H1 (cell line): ENCODE measurements at regions not wholly inside any gene's neighbourhood (a gene's known extent, or its start where the extent isn't known, plus 50 kb on each side); places are given as distances from the start of the nearest gene placed in this dataset.

ENCODE experiments used
- CTCF ChIA-PET: fragments of 300-600 bp; sonication (Branson Sonifier 250); formaldehyde crosslinking; loops from one replicate; lab custom pipeline; 2021; ENCODE audit not compliant: partially characterized antibody; lab: Charles Lee
- POLR2A ChIA-PET: fragments of 300-600 bp; sonication (Branson Sonifier 250); formaldehyde crosslinking; loops from one replicate; lab custom pipeline; 2021; ENCODE audit warnings: inconsistent platforms; ENCODE audit not compliant: partially characterized antibody; lab: Charles Lee
- DNase-seq, 2 experiments: peaks; one replicate each; pipeline versions ENCODE4 v3.0.0 to v3.0.0-alpha.2; 2010 to 2022; ENCODE audit warnings: low spot score in 2 of 2, low read depth in 1 of 2, mixed read lengths in 1 of 2
- FAIRE-seq: peaks from 2 replicates; lab custom pipeline; 2011; peaks lifted over from hg19 to GRCh38; lab: Jason Lieb, UNC
- H2AFZ ChIP-seq: 2 replicates; pipeline ENCODE4 v1.8.1; 2012; ENCODE audit warnings: low read length, inconsistent platforms
- H2AK5ac ChIP-seq: 2 replicates; pipeline ENCODE4 v1.6.1; 2013; ENCODE audit warnings: low read depth, low read length
- H2BK120ac ChIP-seq: replicated peaks from 2 replicates; pipeline ENCODE3; 2013; ENCODE audit warnings: low read depth, low read length, inconsistent platforms
- H2BK12ac ChIP-seq: 2 replicates; pipeline ENCODE4 v1.6.1; 2013; ENCODE audit warnings: low read depth, low read length
- H2BK15ac ChIP-seq: 2 replicates; pipeline ENCODE4 v1.6.1; 2013; ENCODE audit warnings: low read length
- H2BK20ac ChIP-seq: 2 replicates; pipeline ENCODE4 v1.6.1; 2013; ENCODE audit warnings: low read length
- H2BK5ac ChIP-seq: 2 replicates; pipeline ENCODE4 v1.6.1; 2013; ENCODE audit warnings: low read depth, low read length
- H3K14ac ChIP-seq: 2 replicates; pipeline ENCODE4 v1.6.1; 2013; ENCODE audit warnings: inconsistent platforms; ENCODE audit not compliant: insufficient read length
- H3K18ac ChIP-seq: 2 replicates; pipeline ENCODE4 v1.6.1; 2013; ENCODE audit warnings: low read length; ENCODE audit errors: extremely low read depth
- H3K23ac ChIP-seq: 2 replicates; pipeline ENCODE4 v1.6.1; 2013; ENCODE audit warnings: inconsistent platforms; ENCODE audit not compliant: insufficient read length
- H3K23me2 ChIP-seq: 2 replicates; pipeline ENCODE4 v1.6.1; 2013; ENCODE audit warnings: low read depth, low read length
- H3K27ac ChIP-seq: 2 replicates; pipeline ENCODE4 v1.6.1; 2011; ENCODE audit warnings: low read depth, low read length, inconsistent platforms
- H3K27me3 ChIP-seq, 4 experiments: replicated peaks in 1 of 4; 1 replicate in 1 of 4; 2 replicates in 3 of 4; pipeline versions ENCODE4 v1.6.1 to v1.8.1; 2011 to 2013; ENCODE audit warnings: low read length in 3 of 4, mild to moderate bottlenecking in 3 of 4, inconsistent platforms in 2 of 4, mixed read lengths in 2 of 4, moderate library complexity in 1 of 4; ENCODE audit not compliant: control insufficient read depth in 3 of 4, insufficient read depth in 3 of 4; ENCODE audit errors: extremely low read depth in 1 of 4
- H3K36me3 ChIP-seq, 4 experiments: 2 replicates each; pipeline versions ENCODE4 v1.6.1 to v1.8.1; 2011 to 2013; ENCODE audit warnings: mild to moderate bottlenecking in 4 of 4, low read length in 3 of 4, moderate library complexity in 2 of 4, control low read depth in 1 of 4, inconsistent platforms in 1 of 4; ENCODE audit not compliant: insufficient read depth in 4 of 4, control insufficient read depth in 2 of 4
- H3K4ac ChIP-seq: replicated peaks from 2 replicates; pipeline ENCODE3; 2013; ENCODE audit warnings: low read length, low read depth, mixed read lengths, inconsistent platforms; ENCODE audit not compliant: insufficient read length
- H3K4me1 ChIP-seq, 4 experiments: replicated peaks in 1 of 4; 1 replicate in 1 of 4; 2 replicates in 3 of 4; pipeline versions ENCODE4 v1.6.1 to v1.8.1; 2011 to 2013; ENCODE audit warnings: low read length in 3 of 4, inconsistent platforms in 2 of 4, mixed read lengths in 1 of 4; ENCODE audit not compliant: insufficient read depth in 4 of 4, control insufficient read depth in 3 of 4
- H3K4me2 ChIP-seq, 2 experiments: 2 replicates each; pipeline versions ENCODE4 v1.6.1 to v1.8.1; 2011 to 2013; ENCODE audit warnings: low read depth in 2 of 2, low read length in 2 of 2, control low read depth in 1 of 2, inconsistent platforms in 1 of 2, mild to moderate bottlenecking in 1 of 2; ENCODE audit not compliant: insufficient read depth in 1 of 2
- H3K4me3 ChIP-seq, 4 experiments: fragments of 200-600, 300-600 bp in 1 of 4; sonication (generic), shearing (Covaris generic), sonication (Bioruptor Twin) in 1 of 4; 2 replicates each; pipeline versions ENCODE4 v1.5.1 to v1.8.1; 2011 to 2016; ENCODE audit warnings: low read length in 4 of 4, low read depth in 3 of 4, control low read depth in 2 of 4, inconsistent platforms in 2 of 4, mild to moderate bottlenecking in 2 of 4, mixed read lengths in 1 of 4, moderate library complexity in 1 of 4; ENCODE audit not compliant: insufficient read depth in 2 of 4; ENCODE audit errors: extremely low read depth in 1 of 4
- H3K56ac ChIP-seq: replicated peaks from 2 replicates; pipeline ENCODE3; 2013; ENCODE audit warnings: low read depth, mild to moderate bottlenecking, mixed read lengths, low read length, inconsistent platforms; ENCODE audit not compliant: insufficient read length
- H3K79me1 ChIP-seq: 2 replicates; pipeline ENCODE4 v1.6.1; 2013; ENCODE audit warnings: low read depth, low read length, control low read depth
- H3K79me2 ChIP-seq, 2 experiments: 2 replicates each; pipeline versions ENCODE4 v1.6.1 to v1.8.1; 2012 to 2013; ENCODE audit warnings: low read length in 2 of 2, mild to moderate bottlenecking in 2 of 2, inconsistent platforms in 1 of 2; ENCODE audit not compliant: insufficient read depth in 2 of 2, control insufficient read depth in 1 of 2
- H3K9ac ChIP-seq, 4 experiments: replicated peaks in 1 of 4; 1 replicate in 1 of 4; 2 replicates in 3 of 4; pipeline versions ENCODE4 v1.6.1 to v1.8.1; 2011 to 2013; ENCODE audit warnings: low read depth in 3 of 4, low read length in 3 of 4, control low read depth in 2 of 4, mild to moderate bottlenecking in 2 of 4, moderate library complexity in 2 of 4, inconsistent platforms in 1 of 4; ENCODE audit errors: extremely low read depth in 1 of 4
- H3K9me3 ChIP-seq, 2 experiments: 2 replicates each; pipeline versions ENCODE4 v1.6.1 to v1.8.1; 2012 to 2013; ENCODE audit warnings: mild to moderate bottlenecking in 2 of 2, moderate library complexity in 2 of 2, control low read depth in 1 of 2, inconsistent platforms in 1 of 2, low read depth in 1 of 2, low read length in 1 of 2, mixed read lengths in 1 of 2; ENCODE audit not compliant: insufficient read depth in 2 of 2
- H4K20me1 ChIP-seq, 2 experiments: replicated peaks in 1 of 2; 2 replicates each; pipeline versions ENCODE3 to v1.8.1; 2011 to 2013; ENCODE audit warnings: inconsistent platforms in 2 of 2, low read length in 2 of 2, mild to moderate bottlenecking in 1 of 2; ENCODE audit not compliant: insufficient read depth in 2 of 2, control insufficient read depth in 1 of 2
- H4K5ac ChIP-seq: 2 replicates; pipeline ENCODE4 v1.6.1; 2013; ENCODE audit warnings: low read length, low read depth, mixed read lengths, inconsistent platforms; ENCODE audit not compliant: insufficient read length
- H4K8ac ChIP-seq: 2 replicates; pipeline ENCODE4 v1.8.0; 2013; ENCODE audit warnings: mild to moderate bottlenecking, moderate library complexity, low read length, inconsistent platforms; ENCODE audit not compliant: insufficient read depth; ENCODE audit errors: extremely low read depth
- H4K91ac ChIP-seq: replicated peaks from 2 replicates; pipeline ENCODE3; 2013; ENCODE audit warnings: low read length, mixed read lengths, inconsistent platforms; ENCODE audit not compliant: insufficient read length
- ATF2 ChIP-seq: IDR thresholded peaks from 2 replicates; pipeline ENCODE4 v1.6.1; 2012; ENCODE audit warnings: low read length, inconsistent platforms
- CBX8 ChIP-seq: fragments of 300-800, 300-1000 bp; sonication (generic); IDR thresholded peaks from 2 replicates; pipeline ENCODE4 v1.7.1; 2016; ENCODE audit warnings: low read depth, low read length, borderline replicate concordance
- CEBPB ChIP-seq: IDR thresholded peaks from 2 replicates; pipeline ENCODE4 v1.6.1; 2012; ENCODE audit warnings: low read depth, low read length
- GTF2F1 ChIP-seq: IDR thresholded peaks from 2 replicates; pipeline ENCODE4 v1.6.1; 2012; ENCODE audit warnings: low read depth, low read length, improper control_type of control experiment, borderline replicate concordance
- JUN ChIP-seq: IDR thresholded peaks from 2 replicates; pipeline ENCODE4 v1.6.1; 2011; ENCODE audit warnings: low read depth, mild to moderate bottlenecking, improper control_type of control experiment, low read length
- KDM5A ChIP-seq: fragments of 200-600 bp; IDR thresholded peaks from 2 replicates; pipeline ENCODE4 v1.7.1; 2012; ENCODE audit warnings: mild to moderate bottlenecking, low read length, inconsistent platforms, mixed read lengths
- NANOG ChIP-seq: IDR thresholded peaks from 2 replicates; pipeline ENCODE4 v1.6.1; 2011; ENCODE audit warnings: low read length, low read depth, mild to moderate bottlenecking, inconsistent platforms; ENCODE audit not compliant: insufficient read depth, poor library complexity, severe bottlenecking
- POLR2AphosphoS5 ChIP-seq: IDR thresholded peaks from 2 replicates; pipeline ENCODE4 v1.6.1; 2011; ENCODE audit warnings: low read depth, low read length
- POU5F1 ChIP-seq: IDR thresholded peaks from 2 replicates; pipeline ENCODE4 v1.6.1; 2011; ENCODE audit warnings: low read depth, mild to moderate bottlenecking, low read length, moderate library complexity
- WGBS, 2 experiments: shearing (Covaris generic) in 1 of 2; methylation state at CpG; one replicate each; pipeline versions ENCODE4 v1.1.6 to v1.1.7; 2013 to 2015; ENCODE audit warnings: low lambda C conversion rate in 2 of 2, mixed read lengths in 2 of 2, inconsistent platforms in 1 of 2, low coverage in 1 of 2, missing lambda C conversion rate in 1 of 2; ENCODE audit not compliant: insufficient replicate concordance in 2 of 2, insufficient coverage in 1 of 2, insufficient read length in 1 of 2; ENCODE audit errors: extremely low coverage in 1 of 2, missing lambda C conversion rate in 1 of 2; 5-methylcytosine and 5-hydroxymethylcytosine counted together

- H2BK15ac ChIP-seq, result 0 out of 2 replicates have a peak overlapping the region, but pooled peaks have one; percentile 8
- FAIRE-seq (no peak), DNase-seq (no peak)
- no peaks in the 10 kb centered on the region for H3K9me3 ChIP-seq
- H2BK120ac ChIP-seq, result no peak overlapping the region
- no peak overlapping the region for H3K23ac ChIP-seq
- H2BK5ac ChIP-seq, result no peak overlapping the region
- H3K18ac ChIP-seq, result no peak overlapping the region
- H3K9ac ChIP-seq, result no peak overlapping the region
- no peak overlapping the region for H4K5ac ChIP-seq
- no peaks in the 10 kb centered on the region for H3K79me2 ChIP-seq
- no peak overlapping the region for H3K4ac ChIP-seq
- no peak overlapping the region for H2AFZ ChIP-seq
- H3K14ac ChIP-seq, result no peak overlapping the region
- no peak overlapping the region for H3K4me3 ChIP-seq
- no peak overlapping the region for H3K56ac ChIP-seq
- no peak overlapping the region for H3K27ac ChIP-seq
- no peaks in the 10 kb centered on the region for H4K20me1 ChIP-seq
- H3K4me2 ChIP-seq, result no peak overlapping the region
- H3K4me1 ChIP-seq, result peaks cover 2 to 23% (median 12%) of the 10 kb centered on the region in 4 experiments
- no peak overlapping the region for H4K8ac ChIP-seq
- H2BK20ac ChIP-seq, result 0 out of 2 replicates have a peak overlapping the region, but pooled peaks have one; percentile 72
- no peak overlapping the region for H2AK5ac ChIP-seq
- no peak overlapping the region for H4K91ac ChIP-seq
- H3K36me3 ChIP-seq, result no peaks in the 10 kb centered on the region; a peak in 1 of 8 replicates
- 78% methylated on average over 5 of the region's 5 CpGs; no CpG with 5 or more reads in 1 of the 2 experiments for WGBS, 2 experiments
- H3K79me1 ChIP-seq, result no peaks in the 10 kb centered on the region
- no peaks in the 10 kb centered on the region for H3K23me2 ChIP-seq
- POLR2A ChIA-PET, result no interaction called here
- CTCF ChIA-PET, result interaction anchor here (0.8 to 8.3 kb wide), 8 partner anchors 10 to 289 kb away, joined by 3 to 60 read pairs (median 5); no protein-coding TSS in a partner anchor
- H3K27me3 ChIP-seq, result peaks cover 0 to 18% (median 14%) of the 10 kb centered on the region in 4 experiments; a peak in 6 of 7 replicates
- H2BK12ac ChIP-seq, result no peak overlapping the region
- TF ChIP-seq KDM5A (no peak), NANOG (no peak), CBX8 (no peak), POLR2AphosphoS5 (no peak), GTF2F1 (no peak), JUN (no peak), ATF2 (no peak), CEBPB (no peak), POU5F1 (no peak)
Observed at GRCh38 chr14:100674428-100674827, 52.3 kb upstream of the DLK1 start.
